ENCODE measurements at regions not wholly inside any gene's neighbourhood (a gene's known extent, or its start where the extent isn't known, plus 50 kb on each side); places are given as distances from the start of the nearest gene placed in this dataset.
A peak's percentile ranks its signal among the peaks of the same experiment; 100 is the strongest.

DNA sequence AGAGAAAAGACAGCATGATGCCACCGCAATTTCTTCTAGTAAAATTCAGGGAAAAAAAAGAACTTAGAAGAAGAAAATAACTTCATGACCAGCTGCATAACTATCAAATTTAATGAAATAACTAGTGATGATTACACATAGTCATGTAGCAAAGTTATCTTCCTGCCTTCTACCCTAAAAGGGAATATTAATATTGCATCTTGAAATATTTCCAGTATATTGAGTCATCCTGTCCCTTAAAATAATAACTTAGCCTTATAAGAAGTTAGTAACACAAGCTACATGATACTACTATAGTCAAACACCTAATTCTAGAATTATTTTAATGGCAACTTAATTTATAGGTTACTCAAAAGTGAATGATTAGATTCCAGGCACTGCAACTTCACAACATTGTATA, 289.2 kb downstream of the KLF12 start:
- TF ChIP-seq, protein P1, sequence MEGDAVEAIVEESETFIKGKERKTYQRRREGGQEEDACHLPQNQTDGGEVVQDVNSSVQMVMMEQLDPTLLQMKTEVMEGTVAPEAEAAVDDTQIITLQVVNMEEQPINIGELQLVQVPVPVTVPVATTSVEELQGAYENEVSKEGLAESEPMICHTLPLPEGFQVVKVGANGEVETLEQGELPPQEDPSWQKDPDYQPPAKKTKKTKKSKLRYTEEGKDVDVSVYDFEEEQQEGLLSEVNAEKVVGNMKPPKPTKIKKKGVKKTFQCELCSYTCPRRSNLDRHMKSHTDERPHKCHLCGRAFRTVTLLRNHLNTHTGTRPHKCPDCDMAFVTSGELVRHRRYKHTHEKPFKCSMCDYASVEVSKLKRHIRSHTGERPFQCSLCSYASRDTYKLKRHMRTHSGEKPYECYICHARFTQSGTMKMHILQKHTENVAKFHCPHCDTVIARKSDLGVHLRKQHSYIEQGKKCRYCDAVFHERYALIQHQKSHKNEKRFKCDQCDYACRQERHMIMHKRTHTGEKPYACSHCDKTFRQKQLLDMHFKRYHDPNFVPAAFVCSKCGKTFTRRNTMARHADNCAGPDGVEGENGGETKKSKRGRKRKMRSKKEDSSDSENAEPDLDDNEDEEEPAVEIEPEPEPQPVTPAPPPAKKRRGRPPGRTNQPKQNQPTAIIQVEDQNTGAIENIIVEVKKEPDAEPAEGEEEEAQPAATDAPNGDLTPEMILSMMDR (IDR thresholded peaks at IDR 0.05) = no peak
- Mint-ChIP-seq H3K4me1 (peaks cover 14% of the 10 kb centered on the region), H3K9me3 (no peaks in the 10 kb centered on the region), H3K36me3 (ENCODE audit: low read depth) (peaks cover 27% of the 10 kb centered on the region), H3K4me3 (no peak overlapping the region), H3K27me3 (no peaks in the 10 kb centered on the region), H3K27ac (no peak overlapping the region)
- ATAC-seq (ENCODE audit: low read depth) (no peak), DNase-seq (no peak)
- intact Hi-C loops (cut with micrococcal nuclease) = loop anchor here (5.0 kb wide), 2 partner anchors 57 to 182 kb away; no protein-coding TSS in a partner anchor
- POLR2A ChIA-PET = no interaction called here
- CTCF ChIA-PET = no interaction called here

DNA sequence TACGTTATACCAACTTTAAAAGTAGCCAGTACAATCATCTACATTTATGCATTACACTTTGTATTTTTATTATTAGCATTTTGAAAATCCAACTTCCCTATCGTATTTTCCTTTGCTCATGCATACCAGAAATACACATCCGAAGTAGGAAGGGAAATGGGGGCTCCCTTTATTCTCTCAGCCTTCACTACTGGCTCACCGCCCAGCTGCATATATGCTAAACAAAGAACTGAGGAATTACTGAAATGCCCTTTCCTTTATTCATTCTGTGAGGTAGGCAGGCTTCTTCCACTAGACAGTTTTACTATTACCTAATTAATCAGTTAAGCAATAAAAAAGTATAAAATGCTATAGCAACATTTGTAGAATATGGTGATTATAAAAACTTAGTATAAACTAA, 291.6 kb downstream of the KLF12 start:
- ChIA-PET CTCF (interaction anchor here (2.0 kb wide), 1 partner anchor 444 kb away, joined by 5 read pairs; no protein-coding TSS in a partner anchor), POLR2A (no interaction called here)
- DNase-seq (no peak), ATAC-seq (ENCODE audit: low read depth) (no peak)
- Mint-ChIP-seq H3K27me3 (no peaks in the 10 kb centered on the region), H3K9me3 (no peaks in the 10 kb centered on the region), H3K4me1 (peaks cover 8% of the 10 kb centered on the region), H3K27ac (no peak overlapping the region), H3K4me3 (no peak overlapping the region), H3K36me3 (ENCODE audit: low read depth) (peaks cover 32% of the 10 kb centered on the region)
- intact Hi-C loops (cut with micrococcal nuclease) = no loop called here
- TF ChIP-seq, protein P1 (IDR thresholded peaks at IDR 0.05) = no peak

DNA sequence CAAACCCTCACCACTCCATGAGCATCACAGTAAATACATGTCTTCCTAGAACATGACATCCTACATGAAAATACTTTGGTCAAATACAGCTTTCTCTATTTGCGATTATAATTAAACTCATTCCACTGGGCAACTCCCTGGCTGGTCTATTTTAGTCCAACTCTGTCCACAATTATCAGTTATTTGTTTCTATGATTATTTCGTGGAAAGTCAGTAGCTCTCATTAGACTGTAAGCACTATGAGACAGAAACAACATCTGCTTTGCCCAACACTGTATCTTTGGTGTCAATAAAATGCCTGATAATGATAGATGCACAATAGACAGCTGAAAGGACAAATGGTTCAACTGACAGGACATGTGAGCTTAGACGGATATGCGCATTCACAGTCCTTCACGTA, 292.0 kb downstream of the KLF12 start:
- H3K9me3 Mint-ChIP-seq = no peaks in the 10 kb centered on the region
- no peak overlapping the region for H3K4me3 Mint-ChIP-seq
- ChIA-PET CTCF (interaction anchor here (2.0 kb wide), 1 partner anchor 445 kb away, joined by 5 read pairs; no protein-coding TSS in a partner anchor), POLR2A (no interaction called here)
- peaks cover 32% of the 10 kb centered on the region for H3K36me3 Mint-ChIP-seq (ENCODE audit: low read depth)
- no peaks in the 10 kb centered on the region for H3K27me3 Mint-ChIP-seq
- no peak for DNase-seq
- intact Hi-C loops (cut with micrococcal nuclease) = no loop called here
- H3K27ac Mint-ChIP-seq = no peak overlapping the region
- peaks cover 10% of the 10 kb centered on the region for H3K4me1 Mint-ChIP-seq
- TF ChIP-seq, protein P1 (IDR thresholded peaks at IDR 0.05) = no peak
- ATAC-seq (ENCODE audit: low read depth) = no peak

DNA sequence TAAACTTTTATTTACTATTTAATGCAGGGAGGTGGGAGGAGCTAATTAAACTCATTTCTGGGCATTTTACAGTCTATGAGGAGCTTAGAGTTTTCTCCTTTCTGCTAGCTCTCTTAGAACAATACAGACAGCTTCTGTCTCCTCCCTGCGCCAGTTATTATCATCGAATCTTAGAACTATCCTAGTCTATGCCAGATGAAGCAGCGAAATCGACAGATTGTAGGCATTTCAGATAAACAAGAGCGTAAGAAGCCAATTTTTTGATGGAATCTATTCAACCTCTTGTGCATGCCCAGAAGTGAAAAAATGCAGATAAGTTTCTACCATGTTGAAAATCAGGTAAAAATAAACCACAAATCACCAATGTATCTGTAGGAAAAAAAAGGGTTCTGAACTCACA, 297.1 kb downstream of the KLF12 start:
- POLR2A ChIA-PET = interaction anchor here (1.7 to 2.2 kb wide), 2 partner anchors 297 to 450 kb away, joined by 4 to 6 read pairs; partner anchors contain the start of gene KLF12
- peaks cover 14% of the 10 kb centered on the region for H3K4me1 Mint-ChIP-seq

DNA sequence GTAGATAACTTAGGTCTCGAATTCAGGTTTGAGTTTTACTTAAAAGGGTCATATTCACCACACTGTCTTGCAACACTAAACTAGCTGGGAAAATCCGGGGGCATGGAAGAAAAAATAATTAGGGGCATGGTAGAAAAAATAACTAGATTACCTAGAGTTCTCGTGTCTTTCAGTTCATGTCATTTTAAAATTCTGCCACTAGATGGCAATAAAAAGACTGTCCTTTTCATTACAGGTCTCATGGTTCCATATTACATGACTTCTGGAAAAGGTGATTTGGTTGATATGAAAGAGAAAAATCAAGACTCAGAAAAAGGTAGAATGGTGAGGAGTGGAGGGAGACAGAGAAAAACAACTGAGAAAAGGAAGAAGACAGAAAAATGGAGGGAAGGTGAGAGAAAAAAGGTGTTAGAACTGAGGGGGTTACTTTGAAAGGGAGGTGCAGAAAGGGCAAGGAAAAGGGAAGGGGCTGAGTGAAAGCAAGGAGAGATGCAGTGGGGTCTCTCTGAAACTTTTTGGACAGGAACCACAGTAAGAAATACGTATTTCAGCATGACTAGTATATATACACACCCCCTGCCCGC, 299.0 kb downstream of the KLF12 start:
- Mint-ChIP-seq H3K9me3 (no peaks in the 10 kb centered on the region), H3K27me3 (no peaks in the 10 kb centered on the region), H3K27ac (no peak overlapping the region), H3K4me1 (peaks cover 9% of the 10 kb centered on the region), H3K4me3 (no peak overlapping the region), H3K36me3 (ENCODE audit: low read depth) (peaks cover 10% of the 10 kb centered on the region)
- intact Hi-C loops (cut with micrococcal nuclease) = loop anchor here (1.0 to 5.0 kb wide), 6 partner anchors 78 to 1384 kb away; partner anchors contain the start of gene KLF12
- ChIA-PET CTCF (interaction anchor here (0.7 to 6.3 kb wide), 16 partner anchors 9 to 1385 kb away, joined by 3 to 118 read pairs (median 3); no protein-coding TSS in a partner anchor), POLR2A (interaction anchor here (1.3 to 2.2 kb wide), 3 partner anchors 299 to 453 kb away, joined by 4 to 6 read pairs (median 5); partner anchors contain the start of gene KLF12)
- TF ChIP-seq, protein P1 (IDR thresholded peaks at IDR 0.05) = no peak
- DNase-seq = no peak
- ATAC-seq (ENCODE audit: low read depth) = peak; percentile 67

More for the DNA sequence above, 297.1 kb downstream of the KLF12 start:
- intact Hi-C loops (cut with micrococcal nuclease) = loop anchor here (5.0 kb wide), 2 partner anchors 80 to 160 kb away; no protein-coding TSS in a partner anchor
- H3K9me3 Mint-ChIP-seq = no peaks in the 10 kb centered on the region
- DNase-seq = no peak
- CTCF ChIA-PET = interaction anchor here (0.8 to 6.3 kb wide), 2 partner anchors 204 to 450 kb away, joined by 3 to 118 read pairs; no protein-coding TSS in a partner anchor
- H3K27ac Mint-ChIP-seq = no peak overlapping the region
- no peaks in the 10 kb centered on the region for H3K27me3 Mint-ChIP-seq
- H3K36me3 Mint-ChIP-seq (ENCODE audit: low read depth) = peaks cover 15% of the 10 kb centered on the region
- no peak overlapping the region for H3K4me3 Mint-ChIP-seq
- no peak for ATAC-seq (ENCODE audit: low read depth)
- TF ChIP-seq, protein P1 (IDR thresholded peaks at IDR 0.05) = no peak

Measured in activated B cell treated with CpG ODN at 0.5 μM for 24 hours (primary cell).